ENCODE measurements at regions not wholly inside any gene's neighbourhood (a gene's known extent, or its start where the extent isn't known, plus 50 kb on each side); places are given as distances from the start of the nearest gene placed in this dataset.
"Not testable (repeated sequence)": the region's sequence is repeated elsewhere in the genome, so short reads cannot be mapped to it uniquely, and the experiment has no call there.

- no peak for DNase-seq
These were observed 117.9 kb upstream of the MED14 start for GRCh38 chrX:40853004-40853815.

- DNase-seq: no peak
These were observed 118.4 kb upstream of the MED14 start for GRCh38 chrX:40853816-40854123.

DNA sequence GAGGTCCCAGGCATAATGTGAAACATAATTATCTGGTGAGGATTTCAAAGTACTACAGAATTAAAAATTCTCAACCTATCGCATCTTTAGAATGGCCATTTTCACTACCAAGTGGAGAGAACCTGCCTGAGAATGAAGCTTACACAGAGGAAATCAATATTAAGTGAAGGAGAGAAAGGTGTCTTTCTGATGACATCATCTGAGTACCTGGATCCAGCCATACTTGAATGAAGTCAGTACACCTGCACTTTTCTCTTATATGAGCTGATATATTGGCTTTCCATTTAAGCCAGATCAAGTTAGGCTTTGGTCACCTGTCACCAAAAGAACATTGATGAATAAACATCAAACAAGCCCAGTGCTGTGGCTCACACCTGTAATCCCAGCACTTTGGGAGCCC, 118.9 kb upstream of the MED14 start:
- DNase-seq: no peak

GRCh38 chrX:40855411-40855810, 120.1 kb upstream of the MED14 start:
- DNase-seq: no peak

DNA sequence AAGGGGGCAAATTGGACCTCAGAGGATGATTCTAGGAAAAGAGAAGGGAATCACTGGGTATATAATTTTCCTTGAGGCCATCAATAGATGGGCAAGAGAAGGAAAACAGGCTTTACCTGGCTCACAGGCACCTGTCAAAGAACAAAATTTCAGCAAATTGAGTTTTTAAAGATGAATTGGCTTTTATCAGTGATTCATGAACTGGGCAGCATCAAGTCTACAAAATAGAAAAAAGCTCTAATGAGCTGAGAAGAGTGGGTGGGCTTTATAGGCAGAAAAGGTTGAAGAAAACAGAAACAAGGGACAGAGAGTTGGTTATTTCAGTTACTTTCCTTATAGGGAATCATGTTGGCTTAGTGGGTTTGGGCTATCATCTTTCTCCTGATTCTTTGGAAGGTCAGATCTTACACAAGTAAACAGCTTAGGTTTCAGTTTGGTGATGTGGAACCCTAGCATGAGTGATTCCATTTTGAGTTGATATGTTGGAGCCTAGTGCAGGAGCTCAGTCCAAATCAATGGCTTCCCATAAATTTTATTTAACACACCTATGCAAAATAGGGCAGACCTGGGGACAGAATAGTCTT, 120.7 kb upstream of the MED14 start:
- no peak for DNase-seq

DNA sequence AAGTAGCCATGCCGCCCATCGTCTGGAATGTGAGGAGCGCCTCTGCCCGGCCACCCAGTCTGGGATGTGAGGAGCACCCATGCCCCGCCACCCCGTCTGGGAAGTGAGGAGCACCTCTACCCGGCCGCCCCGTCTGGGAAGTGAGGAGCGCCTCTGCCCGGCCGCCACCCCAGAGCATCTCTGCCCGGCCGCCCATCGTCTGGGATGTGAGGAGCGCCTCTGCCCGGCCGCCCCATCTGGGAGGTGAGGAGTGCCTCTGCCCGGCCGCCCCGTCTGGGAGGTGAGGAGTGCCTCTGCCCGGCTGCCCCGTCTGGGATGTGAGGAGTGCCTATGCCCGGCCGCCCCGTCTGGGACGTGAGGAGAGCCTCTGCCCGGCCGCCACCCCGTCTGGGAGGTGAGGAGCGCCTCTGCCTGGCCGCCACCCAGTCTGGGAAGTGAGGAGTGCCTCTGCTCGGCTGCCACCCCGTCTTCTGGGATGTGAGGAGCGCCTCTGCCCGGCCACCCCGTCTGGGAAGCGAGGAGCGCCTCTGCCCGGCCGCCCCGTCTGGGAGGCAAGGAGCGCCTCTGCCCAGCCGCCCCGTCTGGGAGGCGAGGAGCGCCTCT, 126.7 kb upstream of the MED14 start:
- not testable (repeated sequence) for DNase-seq

DNA sequence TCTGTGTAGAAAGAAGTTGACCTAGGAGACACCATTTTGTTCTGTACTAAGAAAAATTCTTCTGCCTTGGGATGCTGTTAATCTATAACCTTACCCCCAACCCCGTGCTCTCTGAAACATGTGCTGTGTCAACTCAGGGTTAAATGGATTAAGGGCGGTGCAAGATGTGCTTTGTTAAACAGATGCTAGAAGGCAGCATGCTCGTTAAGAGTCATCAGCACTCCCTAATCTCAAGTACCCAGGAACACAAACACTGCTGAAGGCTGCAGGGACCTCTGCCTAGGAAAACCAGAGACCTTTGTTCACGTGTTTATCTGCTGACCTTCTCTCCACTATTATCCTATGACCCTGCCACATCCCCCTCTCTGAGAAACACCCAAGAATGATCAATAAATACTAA, 127.9 kb upstream of the MED14 start:
- DNase-seq: not testable (repeated sequence)

GRCh38 chrX:40863671-40864070, 128.3 kb upstream of the MED14 start:
- DNase-seq: no peak

DNA sequence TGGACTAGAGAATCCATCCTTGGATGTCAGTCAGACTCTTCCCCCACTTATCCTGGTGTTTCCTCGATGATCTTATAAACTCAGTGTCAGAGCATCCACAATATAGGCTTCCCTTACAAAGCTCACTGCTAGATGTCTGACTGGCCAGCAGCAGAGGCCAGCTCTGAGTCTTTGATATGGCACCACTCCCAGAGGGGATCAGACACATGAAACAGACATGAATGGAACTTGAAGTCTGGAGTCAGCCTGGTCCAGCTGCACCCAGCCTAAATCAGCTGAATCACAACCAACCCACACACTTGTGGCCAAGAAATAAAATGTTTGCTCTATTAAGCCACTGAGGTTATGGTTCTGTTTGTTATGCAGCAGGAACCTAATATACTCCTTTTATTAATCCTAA, 129.6 kb upstream of the MED14 start:
- DNase-seq: no peak

GRCh38 chrX:40866893-40867292, 131.6 kb upstream of the MED14 start:
- DNase-seq: no peak

GRCh38 chrX:40867352-40867751, 132.0 kb upstream of the MED14 start:
- DNase-seq: no peak

DNA sequence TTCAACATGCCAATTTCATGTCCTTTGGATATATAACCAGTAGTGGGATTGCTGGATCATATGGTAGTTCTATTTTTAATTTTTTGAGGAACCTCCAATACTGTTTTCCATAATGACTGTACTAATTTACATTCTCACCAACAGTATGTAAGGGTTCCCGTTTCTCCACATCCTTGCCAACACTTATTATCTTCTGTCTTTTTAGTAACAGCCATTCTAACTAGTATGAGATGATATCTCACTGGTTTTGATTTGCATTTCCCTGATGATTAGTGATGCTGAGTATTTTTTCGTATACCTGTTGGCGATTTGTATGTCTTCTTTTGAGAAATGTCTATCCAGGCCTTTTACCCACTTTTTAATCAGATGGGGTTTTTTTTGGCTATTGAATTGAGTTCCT, 133.5 kb upstream of the MED14 start:
- DNase-seq: no peak

DNA sequence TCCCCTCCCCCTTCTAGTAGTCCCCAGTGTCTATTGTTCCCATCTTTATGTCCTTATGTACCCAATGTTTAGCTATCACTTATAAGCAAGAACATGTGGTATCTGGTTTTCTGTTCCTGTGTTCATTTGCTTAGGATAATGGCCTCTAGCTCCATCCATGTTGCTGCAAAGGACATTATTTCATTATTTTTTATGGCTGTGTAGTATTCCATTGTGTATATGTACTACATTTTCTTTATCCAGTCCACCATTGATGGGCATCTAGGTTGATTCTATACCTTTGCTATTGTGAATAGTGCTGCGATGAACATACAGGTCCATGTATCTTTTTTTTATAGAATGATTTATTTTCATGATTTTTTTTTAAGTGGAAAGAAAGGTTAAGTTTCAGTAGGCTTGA, 135.6 kb upstream of the MED14 start:
- DNase-seq: not testable (repeated sequence)

- no peak for DNase-seq
These were observed 136.2 kb upstream of the MED14 start for GRCh38 chrX:40871385-40872082.

GRCh38 chrX:40872351-40872750, 137.0 kb upstream of the MED14 start:
- DNase-seq: no peak

DNA sequence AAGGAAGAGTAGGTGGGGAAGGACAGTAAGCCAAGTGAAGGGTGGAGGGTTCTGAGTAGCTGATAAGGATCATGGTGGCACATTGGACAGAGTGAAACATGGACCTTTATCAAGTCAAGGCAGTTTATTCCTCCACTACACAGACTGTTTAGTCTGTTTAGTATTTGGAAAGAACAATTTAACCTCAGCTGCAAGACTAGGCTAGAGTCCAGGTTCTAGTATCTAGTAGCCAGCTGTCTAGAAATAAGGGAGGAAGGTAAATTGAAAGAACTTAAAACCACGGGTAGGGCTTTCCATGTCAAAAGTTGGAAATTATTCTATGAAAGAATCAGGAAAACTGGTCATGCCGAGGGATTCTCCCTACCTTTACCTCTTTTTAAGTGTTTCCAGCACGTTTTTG, 140.1 kb upstream of the MED14 start:
- DNase-seq: no peak

DNA sequence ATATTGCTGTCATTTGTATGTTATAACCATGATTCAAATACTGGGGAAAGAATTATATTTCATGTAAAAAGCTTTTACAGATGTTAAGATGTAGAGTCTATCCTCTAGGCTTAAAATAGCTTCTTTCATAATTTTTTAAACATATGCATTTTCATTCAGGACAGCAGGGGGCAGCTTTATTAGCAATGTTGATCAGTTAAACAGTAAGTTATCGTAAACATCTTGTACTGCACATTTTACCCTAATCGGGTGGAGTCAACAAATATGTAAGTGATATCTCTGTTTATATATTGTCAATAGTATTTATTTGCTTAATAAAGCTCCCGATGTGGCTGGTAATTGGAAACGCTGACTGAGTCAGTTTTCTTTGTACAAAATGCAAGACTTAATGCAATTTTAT, 142.5 kb upstream of the MED14 start:
- no peak for DNase-seq

DNA sequence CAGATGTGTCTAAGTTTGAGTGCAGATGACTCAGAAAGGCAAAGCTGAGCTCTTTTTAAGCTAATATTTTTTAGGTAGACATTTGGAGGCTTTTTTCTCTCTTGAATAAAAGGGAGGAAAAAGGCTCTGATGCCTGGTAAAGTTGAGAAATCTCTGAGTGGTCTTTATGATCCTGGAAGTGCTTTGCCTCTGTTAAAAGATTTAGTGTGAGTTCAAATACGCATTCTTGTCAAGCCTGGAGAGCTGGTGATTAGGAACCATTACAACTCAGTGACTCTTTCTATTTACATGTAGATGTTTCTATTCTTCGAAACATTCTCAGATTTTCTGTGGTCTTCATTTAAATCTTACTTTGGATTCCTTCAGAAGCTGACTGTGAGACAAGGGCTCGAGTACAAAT, 143.4 kb upstream of the MED14 start:
- no peak for DNase-seq

GRCh38 chrX:40879172-40879571, 143.8 kb upstream of the MED14 start:
- not testable (repeated sequence) for DNase-seq

DNA sequence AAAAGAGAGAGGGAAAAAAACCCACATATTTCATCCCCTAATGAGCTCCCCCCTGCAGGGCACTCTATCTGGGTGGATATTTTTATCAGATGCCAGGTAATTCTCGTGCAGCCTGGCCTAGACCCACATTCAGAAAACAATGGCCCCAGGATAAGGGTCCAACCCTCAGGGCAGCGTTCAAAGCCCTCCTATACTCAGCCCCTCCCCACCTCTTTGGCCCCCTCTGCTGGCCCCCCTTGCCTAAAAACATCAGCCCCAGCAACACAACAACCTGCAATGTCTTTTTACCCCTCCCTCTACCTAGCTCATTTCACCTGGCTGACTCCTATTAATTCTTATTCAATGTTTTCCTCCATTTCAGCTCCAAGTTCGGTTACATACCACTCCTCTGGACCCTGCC, 145.4 kb upstream of the MED14 start:
- no peak for DNase-seq

GRCh38 chrX:40883021-40883619, 147.8 kb upstream of the MED14 start:
- DNase-seq: no peak

DNA sequence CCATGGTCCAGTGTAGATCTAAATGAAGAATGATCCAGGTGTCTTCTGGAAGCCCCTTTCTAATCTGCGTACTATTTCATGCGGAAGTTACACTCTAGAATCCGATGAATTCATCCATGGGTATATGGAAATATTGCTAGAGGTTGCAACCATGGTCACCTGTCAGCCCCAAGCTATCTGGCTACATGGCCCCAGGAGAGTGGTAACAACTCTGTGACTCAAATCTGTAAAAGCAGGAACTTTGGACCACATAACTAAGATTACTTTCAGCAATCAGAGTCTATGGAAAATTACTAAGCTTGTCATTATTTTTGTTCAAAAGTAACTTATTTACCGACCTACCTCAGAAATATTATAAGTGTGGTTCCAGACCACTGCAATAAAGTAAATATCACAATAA, 150.6 kb upstream of the MED14 start:
- no peak for DNase-seq

- DNase-seq: no peak
These were observed 152.1 kb upstream of the MED14 start for GRCh38 chrX:40887476-40887875.

DNA sequence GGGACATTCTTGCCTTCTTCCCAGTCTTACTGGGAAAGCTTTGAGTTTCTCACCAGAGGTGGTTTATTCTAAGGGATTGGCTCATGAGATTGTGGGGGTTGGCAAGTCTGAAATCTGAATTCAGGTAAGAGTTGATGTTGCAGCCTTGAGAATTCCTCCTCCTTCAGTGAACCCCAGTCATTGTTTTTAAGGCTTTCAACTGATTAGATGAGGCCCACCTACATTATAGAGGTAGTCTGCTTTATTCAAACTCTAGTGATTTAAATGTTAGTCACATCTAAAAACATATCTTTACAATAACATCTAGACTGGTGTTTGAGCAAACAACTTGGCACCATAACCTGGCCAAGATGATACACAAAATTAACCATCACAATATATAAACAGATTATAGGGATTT, 156.5 kb upstream of the MED14 start:
- DNase-seq: no peak
